H1 (cell line): ENCODE measurements at regions not wholly inside any gene's neighbourhood (a gene's known extent, or its start where the extent isn't known, plus 50 kb on each side); places are given as distances from the start of the nearest gene placed in this dataset.

Experiments used
- CTCF ChIA-PET: fragments of 300-600 bp; sonication (Branson Sonifier 250); formaldehyde crosslinking; loops from one replicate; lab custom pipeline; 2021; ENCODE audit not compliant: partially characterized antibody; lab: Charles Lee
- POLR2A ChIA-PET: fragments of 300-600 bp; sonication (Branson Sonifier 250); formaldehyde crosslinking; loops from one replicate; lab custom pipeline; 2021; ENCODE audit warnings: inconsistent platforms; ENCODE audit not compliant: partially characterized antibody; lab: Charles Lee
- DNase-seq, 2 experiments: peaks; one replicate each; pipeline versions ENCODE4 v3.0.0 to v3.0.0-alpha.2; 2010 to 2022; ENCODE audit warnings: low spot score in 2 of 2, low read depth in 1 of 2, mixed read lengths in 1 of 2
- FAIRE-seq: peaks from 2 replicates; lab custom pipeline; 2011; peaks lifted over from hg19 to GRCh38; lab: Jason Lieb, UNC
- H2AFZ ChIP-seq: 2 replicates; pipeline ENCODE4 v1.8.1; 2012; ENCODE audit warnings: low read length, inconsistent platforms
- H2AK5ac ChIP-seq: 2 replicates; pipeline ENCODE4 v1.6.1; 2013; ENCODE audit warnings: low read depth, low read length
- H2BK120ac ChIP-seq: replicated peaks from 2 replicates; pipeline ENCODE3; 2013; ENCODE audit warnings: low read depth, low read length, inconsistent platforms
- H2BK12ac ChIP-seq: 2 replicates; pipeline ENCODE4 v1.6.1; 2013; ENCODE audit warnings: low read depth, low read length
- H2BK15ac ChIP-seq: 2 replicates; pipeline ENCODE4 v1.6.1; 2013; ENCODE audit warnings: low read length
- H2BK20ac ChIP-seq: 2 replicates; pipeline ENCODE4 v1.6.1; 2013; ENCODE audit warnings: low read length
- H2BK5ac ChIP-seq: 2 replicates; pipeline ENCODE4 v1.6.1; 2013; ENCODE audit warnings: low read depth, low read length
- H3K14ac ChIP-seq: 2 replicates; pipeline ENCODE4 v1.6.1; 2013; ENCODE audit warnings: inconsistent platforms; ENCODE audit not compliant: insufficient read length
- H3K18ac ChIP-seq: 2 replicates; pipeline ENCODE4 v1.6.1; 2013; ENCODE audit warnings: low read length; ENCODE audit errors: extremely low read depth
- H3K23ac ChIP-seq: 2 replicates; pipeline ENCODE4 v1.6.1; 2013; ENCODE audit warnings: inconsistent platforms; ENCODE audit not compliant: insufficient read length
- H3K23me2 ChIP-seq: 2 replicates; pipeline ENCODE4 v1.6.1; 2013; ENCODE audit warnings: low read depth, low read length
- H3K27ac ChIP-seq: 2 replicates; pipeline ENCODE4 v1.6.1; 2011; ENCODE audit warnings: low read depth, low read length, inconsistent platforms
- H3K27me3 ChIP-seq, 4 experiments: replicated peaks in 1 of 4; 1 replicate in 1 of 4; 2 replicates in 3 of 4; pipeline versions ENCODE4 v1.6.1 to v1.8.1; 2011 to 2013; ENCODE audit warnings: low read length in 3 of 4, mild to moderate bottlenecking in 3 of 4, inconsistent platforms in 2 of 4, mixed read lengths in 2 of 4, moderate library complexity in 1 of 4; ENCODE audit not compliant: control insufficient read depth in 3 of 4, insufficient read depth in 3 of 4; ENCODE audit errors: extremely low read depth in 1 of 4
- H3K36me3 ChIP-seq, 4 experiments: 2 replicates each; pipeline versions ENCODE4 v1.6.1 to v1.8.1; 2011 to 2013; ENCODE audit warnings: mild to moderate bottlenecking in 4 of 4, low read length in 3 of 4, moderate library complexity in 2 of 4, control low read depth in 1 of 4, inconsistent platforms in 1 of 4; ENCODE audit not compliant: insufficient read depth in 4 of 4, control insufficient read depth in 2 of 4
- H3K4ac ChIP-seq: replicated peaks from 2 replicates; pipeline ENCODE3; 2013; ENCODE audit warnings: low read length, low read depth, mixed read lengths, inconsistent platforms; ENCODE audit not compliant: insufficient read length
- H3K4me1 ChIP-seq, 4 experiments: replicated peaks in 1 of 4; 1 replicate in 1 of 4; 2 replicates in 3 of 4; pipeline versions ENCODE4 v1.6.1 to v1.8.1; 2011 to 2013; ENCODE audit warnings: low read length in 3 of 4, inconsistent platforms in 2 of 4, mixed read lengths in 1 of 4; ENCODE audit not compliant: insufficient read depth in 4 of 4, control insufficient read depth in 3 of 4
- H3K4me2 ChIP-seq, 2 experiments: 2 replicates each; pipeline versions ENCODE4 v1.6.1 to v1.8.1; 2011 to 2013; ENCODE audit warnings: low read depth in 2 of 2, low read length in 2 of 2, control low read depth in 1 of 2, inconsistent platforms in 1 of 2, mild to moderate bottlenecking in 1 of 2; ENCODE audit not compliant: insufficient read depth in 1 of 2
- H3K4me3 ChIP-seq, 4 experiments: fragments of 200-600, 300-600 bp in 1 of 4; sonication (generic), shearing (Covaris generic), sonication (Bioruptor Twin) in 1 of 4; 2 replicates each; pipeline versions ENCODE4 v1.5.1 to v1.8.1; 2011 to 2016; ENCODE audit warnings: low read length in 4 of 4, low read depth in 3 of 4, control low read depth in 2 of 4, inconsistent platforms in 2 of 4, mild to moderate bottlenecking in 2 of 4, mixed read lengths in 1 of 4, moderate library complexity in 1 of 4; ENCODE audit not compliant: insufficient read depth in 2 of 4; ENCODE audit errors: extremely low read depth in 1 of 4
- H3K56ac ChIP-seq: replicated peaks from 2 replicates; pipeline ENCODE3; 2013; ENCODE audit warnings: low read depth, mild to moderate bottlenecking, mixed read lengths, low read length, inconsistent platforms; ENCODE audit not compliant: insufficient read length
- H3K79me1 ChIP-seq: 2 replicates; pipeline ENCODE4 v1.6.1; 2013; ENCODE audit warnings: low read depth, low read length, control low read depth
- H3K79me2 ChIP-seq, 2 experiments: 2 replicates each; pipeline versions ENCODE4 v1.6.1 to v1.8.1; 2012 to 2013; ENCODE audit warnings: low read length in 2 of 2, mild to moderate bottlenecking in 2 of 2, inconsistent platforms in 1 of 2; ENCODE audit not compliant: insufficient read depth in 2 of 2, control insufficient read depth in 1 of 2
- H3K9ac ChIP-seq, 4 experiments: replicated peaks in 1 of 4; 1 replicate in 1 of 4; 2 replicates in 3 of 4; pipeline versions ENCODE4 v1.6.1 to v1.8.1; 2011 to 2013; ENCODE audit warnings: low read depth in 3 of 4, low read length in 3 of 4, control low read depth in 2 of 4, mild to moderate bottlenecking in 2 of 4, moderate library complexity in 2 of 4, inconsistent platforms in 1 of 4; ENCODE audit errors: extremely low read depth in 1 of 4
- H3K9me3 ChIP-seq, 2 experiments: 2 replicates each; pipeline versions ENCODE4 v1.6.1 to v1.8.1; 2012 to 2013; ENCODE audit warnings: mild to moderate bottlenecking in 2 of 2, moderate library complexity in 2 of 2, control low read depth in 1 of 2, inconsistent platforms in 1 of 2, low read depth in 1 of 2, low read length in 1 of 2, mixed read lengths in 1 of 2; ENCODE audit not compliant: insufficient read depth in 2 of 2
- H4K20me1 ChIP-seq, 2 experiments: replicated peaks in 1 of 2; 2 replicates each; pipeline versions ENCODE3 to v1.8.1; 2011 to 2013; ENCODE audit warnings: inconsistent platforms in 2 of 2, low read length in 2 of 2, mild to moderate bottlenecking in 1 of 2; ENCODE audit not compliant: insufficient read depth in 2 of 2, control insufficient read depth in 1 of 2
- H4K5ac ChIP-seq: 2 replicates; pipeline ENCODE4 v1.6.1; 2013; ENCODE audit warnings: low read length, low read depth, mixed read lengths, inconsistent platforms; ENCODE audit not compliant: insufficient read length
- H4K8ac ChIP-seq: 2 replicates; pipeline ENCODE4 v1.8.0; 2013; ENCODE audit warnings: mild to moderate bottlenecking, moderate library complexity, low read length, inconsistent platforms; ENCODE audit not compliant: insufficient read depth; ENCODE audit errors: extremely low read depth
- H4K91ac ChIP-seq: replicated peaks from 2 replicates; pipeline ENCODE3; 2013; ENCODE audit warnings: low read length, mixed read lengths, inconsistent platforms; ENCODE audit not compliant: insufficient read length
- ASH2L ChIP-seq: fragments of 200-600, 300-600 bp; sonication (generic); IDR thresholded peaks from one replicate; pipeline ENCODE4 v1.7.1; 2017; ENCODE audit warnings: low read length
- CBX5 ChIP-seq: fragments of 300-800, 300-1000 bp; sonication (generic); IDR thresholded peaks from 2 replicates; pipeline ENCODE4 v1.7.1; 2016; ENCODE audit warnings: antibody characterized with exemption, low read length, low read depth
- CBX8 ChIP-seq: fragments of 300-800, 300-1000 bp; sonication (generic); IDR thresholded peaks from 2 replicates; pipeline ENCODE4 v1.7.1; 2016; ENCODE audit warnings: low read depth, low read length, borderline replicate concordance
- CEBPB ChIP-seq: IDR thresholded peaks from 2 replicates; pipeline ENCODE4 v1.6.1; 2012; ENCODE audit warnings: low read depth, low read length
- CHD2 ChIP-seq: IDR thresholded peaks from 2 replicates; pipeline ENCODE4 v1.6.1; 2012; ENCODE audit warnings: low read length, improper control_type of control experiment
- E2F6 ChIP-seq: IDR thresholded peaks from 2 replicates; pipeline ENCODE4 v1.6.1; 2012; ENCODE audit warnings: inconsistent platforms
- EZH2 ChIP-seq: fragments of 200-600 bp; sonication (generic); IDR thresholded peaks from 2 replicates; pipeline ENCODE4 v1.7.1; 2012; ENCODE audit warnings: low read depth, mild to moderate bottlenecking, moderate library complexity, low read length, inconsistent platforms; ENCODE audit not compliant: severe bottlenecking
- HDAC6 ChIP-seq: IDR thresholded peaks from one replicate; pipeline ENCODE4 v1.7.1; 2012; ENCODE audit warnings: low read depth, mild to moderate bottlenecking, inconsistent platforms, low read length, moderate library complexity
- JUN ChIP-seq: IDR thresholded peaks from 2 replicates; pipeline ENCODE4 v1.6.1; 2011; ENCODE audit warnings: low read depth, mild to moderate bottlenecking, improper control_type of control experiment, low read length
- KDM1A ChIP-seq: fragments of 200-600, 300-600 bp; sonication (generic); IDR thresholded peaks from 2 replicates; pipeline ENCODE4 v1.7.1; 2016; ENCODE audit warnings: mild to moderate bottlenecking, low read length, borderline replicate concordance
- NANOG ChIP-seq: IDR thresholded peaks from 2 replicates; pipeline ENCODE4 v1.6.1; 2011; ENCODE audit warnings: low read length, low read depth, mild to moderate bottlenecking, inconsistent platforms; ENCODE audit not compliant: insufficient read depth, poor library complexity, severe bottlenecking
- SIN3A ChIP-seq, 2 experiments: IDR thresholded peaks in 1 of 2; conservative IDR thresholded peaks in 1 of 2; 2 replicates each; pipeline ENCODE4 v1.6.1; 2011 to 2012; ENCODE audit warnings: low read length in 2 of 2, improper control_type of control experiment in 1 of 2, low read depth in 1 of 2, mild to moderate bottlenecking in 1 of 2
- SUZ12 ChIP-seq: fragments of 200-600 bp; sonication (generic); IDR thresholded peaks from 2 replicates; pipeline ENCODE4 v1.6.1; 2012; ENCODE audit warnings: mild to moderate bottlenecking, inconsistent platforms, low read length, moderate library complexity, mixed read lengths
- TBP ChIP-seq: IDR thresholded peaks from 2 replicates; pipeline ENCODE4 v1.6.1; 2011; ENCODE audit warnings: low read depth, low read length, improper control_type of control experiment
- YY1 ChIP-seq: IDR thresholded peaks from 2 replicates; pipeline ENCODE4 v1.6.1; 2011; ENCODE audit warnings: low read depth, mild to moderate bottlenecking, low read length
- WGBS, 2 experiments: shearing (Covaris generic) in 1 of 2; methylation state at CpG; one replicate each; pipeline versions ENCODE4 v1.1.6 to v1.1.7; 2013 to 2015; ENCODE audit warnings: low lambda C conversion rate in 2 of 2, mixed read lengths in 2 of 2, inconsistent platforms in 1 of 2, low coverage in 1 of 2, missing lambda C conversion rate in 1 of 2; ENCODE audit not compliant: insufficient replicate concordance in 2 of 2, insufficient coverage in 1 of 2, insufficient read length in 1 of 2; ENCODE audit errors: extremely low coverage in 1 of 2, missing lambda C conversion rate in 1 of 2; 5-methylcytosine and 5-hydroxymethylcytosine counted together

GRCh38 chr21:16073586-16073985 is 343.8 kb downstream of the USP25 start:
- Histone ChIP-seq H3K27ac (no peak overlapping the region), H3K79me2 (no peaks in the 10 kb centered on the region), H3K79me1 (no peaks in the 10 kb centered on the region), H2BK15ac (no peak overlapping the region), H3K23me2 (no peaks in the 10 kb centered on the region), H3K36me3 (no peaks in the 10 kb centered on the region), H3K4ac (no peak overlapping the region), H4K91ac (no peak overlapping the region), H2AFZ (no peak overlapping the region), H2BK20ac (no peak overlapping the region), H3K18ac (no peak overlapping the region), H2BK12ac (no peak overlapping the region), H2BK5ac (no peak overlapping the region), H4K20me1 (no peaks in the 10 kb centered on the region), H2AK5ac (no peak overlapping the region), H2BK120ac (no peak overlapping the region), H3K9me3 (no peaks in the 10 kb centered on the region), H3K56ac (no peak overlapping the region), H3K9ac (no peak overlapping the region), H3K4me2 (no peak overlapping the region), H3K4me3 (no peak overlapping the region), H3K23ac (no peak overlapping the region), H4K5ac (no peak overlapping the region), H3K27me3 (no peaks in the 10 kb centered on the region), H4K8ac (no peak overlapping the region), H3K14ac (no peak overlapping the region), H3K4me1 (peaks cover 0 to 4% (median 0%) of the 10 kb centered on the region in 4 experiments; a peak in 1 of 7 replicates)
- FAIRE-seq = no peak
- no peak for DNase-seq
- ChIA-PET POLR2A (no interaction called here), CTCF (no interaction called here)
- 75% methylated on average over 2 of the region's 2 CpGs; no CpG with 5 or more reads in 1 of the 2 experiments for WGBS, 2 experiments
- TF ChIP-seq KDM1A (no peak), SUZ12 (no peak), CBX5 (no peak), YY1 (no peak), CHD2 (no peak), ASH2L (no peak), SIN3A (conservative IDR thresholded peaks at IDR 0.05 in 1 of 2, IDR thresholded peaks at IDR 0.05 in 1 of 2; ENCODE audit: low read depth in 1 of 2, low read length in 2 of 2) (no peak), HDAC6 (no peak), JUN (no peak), E2F6 (no peak), CBX8 (no peak), CEBPB (no peak), EZH2 (no peak), NANOG (no peak), TBP (no peak)
